K562 (cell line): ENCODE measurements at regions not wholly inside any gene's neighbourhood (a gene's known extent, or its start where the extent isn't known, plus 50 kb on each side); places are given as distances from the start of the nearest gene placed in this dataset.
A peak's percentile ranks its signal among the peaks of the same experiment; 100 is the strongest.

Source experiments
- ATAC-seq: fragments of 200-7000 bp; cut with Tn5 transposase; 3 replicates; pipeline ENCODE4 v1.9.1; 2020; ENCODE audit warnings: moderate library complexity
- BruUV-seq: library from RNA; stranded (reverse); fragments of 400-500 nt; replicated peaks from 2 replicates; lab custom pipeline; 2021; lab: Mats Ljungman, UMichigan
- CTCF ChIA-PET: fragments of 300-600 bp; formaldehyde crosslinking; extraction: SDS; loops from one replicate; lab custom pipeline; 2021; ENCODE audit warnings: low intra/inter-chr PET ratio; lab: Yijun Ruan, JAX
- POLR2A ChIA-PET: fragments of 300-600, 350-650 bp; sonication (Branson Sonifier 250); formaldehyde crosslinking; extraction: SDS; loops from one replicate; lab custom pipeline; 2021; ENCODE audit warnings: antibody characterized with exemption, inconsistent platforms; lab: Yijun Ruan, JAX
- DNase-seq, 4 experiments: peaks; one replicate each; pipeline versions ENCODE4 v3.0.0 to v3.0.0-alpha.2; 2011 to 2018; ENCODE audit warnings: low spot score in 3 of 4, mixed read lengths in 3 of 4; ENCODE audit errors: extremely low read depth in 1 of 4
- FAIRE-seq: peaks from 2 replicates; lab custom pipeline; 2011; peaks lifted over from hg19 to GRCh38; lab: Jason Lieb, UNC
- H2AFZ ChIP-seq: 2 replicates; pipeline ENCODE4 v1.6.0; 2011; ENCODE audit warnings: low read depth, low read length, control low read depth, inconsistent platforms
- H3K27ac ChIP-seq: fragments of 200-600 bp; 3 replicates; pipeline ENCODE4 v1.8.0; 2011; ENCODE audit warnings: low read depth, mild to moderate bottlenecking, control low read depth, inconsistent platforms, low read length, moderate library complexity, mixed read lengths; ENCODE audit errors: extremely low read depth
- H3K27me3 ChIP-seq, 2 experiments: fragments of 300-600 bp in 1 of 2; 2 replicates in 1 of 2; 3 replicates in 1 of 2; pipeline versions ENCODE4 v1.6.0 to v1.8.0; 2011; ENCODE audit warnings: inconsistent platforms in 2 of 2, low read length in 2 of 2, mild to moderate bottlenecking in 1 of 2, mixed read lengths in 1 of 2, moderate library complexity in 1 of 2; ENCODE audit not compliant: control insufficient read depth in 2 of 2, insufficient read depth in 2 of 2
- H3K36me3 ChIP-seq: fragments of 300-600 bp; 3 replicates; pipeline ENCODE4 v1.8.0; 2011; ENCODE audit warnings: mild to moderate bottlenecking, low read length, inconsistent platforms; ENCODE audit not compliant: control insufficient read depth, insufficient read depth
- H3K4me1 ChIP-seq, 2 experiments: fragments of 200-600 bp in 1 of 2; replicated peaks in 1 of 2; 2 replicates in 1 of 2; 3 replicates in 1 of 2; pipeline versions ENCODE4 v1.5.1 to v1.8.0; 2011; ENCODE audit warnings: inconsistent platforms in 2 of 2, low read length in 2 of 2, mild to moderate bottlenecking in 1 of 2, mixed read lengths in 1 of 2, moderate library complexity in 1 of 2; ENCODE audit not compliant: control insufficient read depth in 2 of 2, insufficient read depth in 2 of 2
- H3K4me2 ChIP-seq: 2 replicates; pipeline ENCODE4 v1.6.1; 2011; ENCODE audit warnings: low read length, control low read depth, inconsistent platforms, mixed read lengths; ENCODE audit not compliant: insufficient read depth
- H3K4me3 ChIP-seq: fragments of 200-600 bp; sonication (generic), shearing (Covaris generic); 2 replicates; pipeline ENCODE4 v1.5.1; 2016; ENCODE audit warnings: control low read depth, inconsistent platforms
- H3K79me2 ChIP-seq: fragments of 200-600 bp; 3 replicates; pipeline ENCODE4 v1.8.0; 2011; ENCODE audit warnings: low read length, inconsistent platforms; ENCODE audit not compliant: control insufficient read depth, insufficient read depth
- H3K9ac ChIP-seq, 2 experiments: 2 replicates each; pipeline versions ENCODE4 v1.6.0 to v1.6.1; 2011; ENCODE audit warnings: low read depth in 2 of 2, low read length in 2 of 2, control low read depth in 1 of 2, inconsistent platforms in 1 of 2, mild to moderate bottlenecking in 1 of 2, mixed read lengths in 1 of 2; ENCODE audit not compliant: insufficient read depth in 1 of 2
- H3K9me1 ChIP-seq: one replicate; pipeline ENCODE4 v1.6.0; 2011; ENCODE audit warnings: inconsistent platforms, mild to moderate bottlenecking, low read length, moderate library complexity; ENCODE audit not compliant: control insufficient read depth, insufficient read depth
- H3K9me3 ChIP-seq: replicated peaks from 2 replicates; pipeline ENCODE4 v1.5.1; 2011; ENCODE audit warnings: low read depth, low read length, inconsistent platforms; ENCODE audit not compliant: control insufficient read depth, insufficient read depth
- H4K20me1 ChIP-seq: replicated peaks from 2 replicates; pipeline ENCODE4 v1.6.1; 2011; ENCODE audit warnings: low read length, inconsistent platforms, mixed read lengths; ENCODE audit not compliant: control insufficient read depth, insufficient read depth
- GTF2E2 ChIP-seq: fragments of 200-800 bp; sonication (Bioruptor generic); IDR thresholded peaks from 2 replicates; pipeline ENCODE4 v1.6.1; 2016; ENCODE audit warnings: missing genetic modification characterization, missing compliant biosample characterization
- HMG20A ChIP-seq: fragments of 450-650 bp; formaldehyde crosslinking; conservative IDR thresholded peaks from 2 replicates; pipeline ENCODE4 v1.4.0; 2020; ENCODE audit warnings: mild to moderate bottlenecking, mixed read lengths
- NR3C1 ChIP-seq: sonication (generic); formaldehyde crosslinking; IDR thresholded peaks from 2 replicates; pipeline ENCODE4 v1.8.1; 2022; ENCODE audit warnings: missing genetic modification reagents
- RBM14 ChIP-seq: fragments of 200-400 bp; formaldehyde crosslinking; IDR thresholded peaks from 2 replicates; pipeline ENCODE4 v1.6.1; 2018; ENCODE audit warnings: low read depth, mild to moderate bottlenecking, low read length, moderate library complexity, borderline replicate concordance; ENCODE audit not compliant: insufficient read depth
- SIN3A ChIP-seq, 2 experiments: fragments of 150-350 bp in 1 of 2; IDR thresholded peaks; 2 replicates each; pipeline ENCODE4 v1.6.1; 2011 to 2016; ENCODE audit warnings: borderline replicate concordance in 2 of 2, low read depth in 2 of 2, low read length in 2 of 2, mild to moderate bottlenecking in 2 of 2, moderate library complexity in 2 of 2; ENCODE audit not compliant: control insufficient read depth in 1 of 2
- THRAP3 ChIP-seq: fragments of 450-650 bp; IDR thresholded peaks from 2 replicates; pipeline ENCODE4 v1.6.1; 2016; ENCODE audit warnings: mild to moderate bottlenecking, inconsistent platforms, borderline replicate concordance
- ZKSCAN1 ChIP-seq: fragments of 150-350 bp; IDR thresholded peaks from 2 replicates; pipeline ENCODE4 v1.6.1; 2016; ENCODE audit warnings: low read depth, low read length
- ZNF778 ChIP-seq: fragments of 450-650 bp; formaldehyde crosslinking; IDR thresholded peaks from 2 replicates; pipeline ENCODE4 v1.4.0; 2020; ENCODE audit warnings: mild to moderate bottlenecking, moderate library complexity
- WGBS: fragments of 100-300 bp; shearing (Covaris generic); methylation state at CpG from one replicate; pipeline ENCODE4 v1.1.6; 2016; ENCODE audit warnings: low coverage, mixed read lengths; ENCODE audit not compliant: insufficient coverage; ENCODE audit errors: missing lambda C conversion rate; 5-methylcytosine and 5-hydroxymethylcytosine counted together
- in situ Hi-C: fragments of 300-500 bp; cut with MboI; formaldehyde crosslinking; loops from 4 replicates; pipeline ENCODE4 v1.15.0; 2018; ENCODE audit warnings: inconsistent platforms, mixed read lengths
- intact Hi-C: fragments of 100-400 bp; cut with micrococcal nuclease; formaldehyde crosslinking; loops from 2 replicates; pipeline ENCODE4 v1.14.2; 2022
- TF ChIP-seq, protein P1 (sequence below), 3 experiments: fragments of 200-800 bp in 1 of 3; sonication (Bioruptor generic) in 1 of 3; sonication (generic) in 1 of 3; formaldehyde crosslinking in 1 of 3; IDR thresholded peaks; 2 replicates each; pipeline versions ENCODE4 v1.6.1 to v1.8.0; 2016 to 2022; ENCODE audit warnings: mild to moderate bottlenecking in 2 of 3, missing compliant biosample characterization in 2 of 3, missing genetic modification characterization in 2 of 3, missing genetic modification reagents in 1 of 3
- TF ChIP-seq, protein P2 (sequence below): sonication (generic); formaldehyde crosslinking; IDR thresholded peaks from 2 replicates; pipeline ENCODE4 v1.8.0; 2022; ENCODE audit warnings: missing genetic modification reagents, mild to moderate bottlenecking, moderate library complexity, borderline replicate concordance
- TF ChIP-seq, protein P3 (sequence below), 3 experiments: IDR thresholded peaks in 2 of 3; conservative IDR thresholded peaks in 1 of 3; 2 replicates each; pipeline ENCODE4 v1.5.1; 2011 to 2012; ENCODE audit warnings: low read length in 3 of 3, mild to moderate bottlenecking in 3 of 3, control low read depth in 2 of 3, improper control_type of control experiment in 1 of 3, inconsistent platforms in 1 of 3, low read depth in 1 of 3, mixed read lengths in 1 of 3, moderate library complexity in 1 of 3; ENCODE audit not compliant: insufficient read depth in 2 of 3

DNA sequence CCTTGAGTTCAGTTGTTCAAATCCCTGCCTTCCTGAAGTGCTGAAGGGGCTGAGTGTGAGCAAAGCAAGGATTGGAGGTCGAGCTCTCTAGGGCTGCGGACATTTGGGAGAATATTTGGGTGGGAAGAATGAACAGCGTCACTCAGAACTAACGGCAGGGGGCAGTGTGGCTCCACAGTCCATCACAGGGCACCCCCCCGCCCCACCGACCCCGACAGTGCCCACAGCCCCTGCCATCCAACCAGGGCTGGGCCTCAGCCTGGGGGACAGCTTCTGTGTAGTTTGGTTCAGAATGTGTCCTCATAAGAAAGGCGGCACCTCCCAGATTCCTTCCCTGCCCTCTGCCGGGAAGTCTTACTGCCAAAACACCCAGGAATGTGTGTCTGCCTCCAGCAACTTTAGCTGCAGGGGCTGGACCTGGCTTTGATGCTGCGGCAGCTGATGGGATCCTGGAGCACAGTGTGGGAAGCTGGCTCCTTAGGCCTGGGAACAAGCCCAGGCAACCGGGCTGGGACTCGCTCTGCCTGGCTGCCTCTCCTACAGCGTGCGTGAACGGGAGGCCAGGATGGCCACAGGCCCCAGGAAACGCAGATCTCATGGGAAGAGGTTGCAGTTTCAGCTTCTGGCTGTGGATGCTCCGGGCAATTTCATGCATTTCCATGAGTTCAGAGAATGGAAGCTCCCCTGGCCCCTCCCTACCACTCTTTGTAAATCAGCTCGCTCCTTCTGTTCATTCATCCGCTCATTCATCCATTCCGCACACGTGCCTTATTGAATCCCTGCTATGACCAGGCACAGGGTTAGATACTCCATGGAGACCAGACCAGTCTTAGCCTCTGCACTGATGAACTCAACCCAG is 104.9 kb upstream of the TMPRSS2 start (continued):
- TF ChIP-seq, protein P1, sequence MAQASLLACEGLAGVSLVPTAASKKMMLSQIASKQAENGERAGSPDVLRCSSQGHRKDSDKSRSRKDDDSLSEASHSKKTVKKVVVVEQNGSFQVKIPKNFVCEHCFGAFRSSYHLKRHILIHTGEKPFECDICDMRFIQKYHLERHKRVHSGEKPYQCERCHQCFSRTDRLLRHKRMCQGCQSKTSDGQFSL (CRISPR knock-in tag; IDR thresholded peaks at IDR 0.05): peak; percentile 92
- TF ChIP-seq, protein P1 (tag; IDR thresholded peaks at IDR 0.05): peak in 1 of 2 experiments; percentile 77; a peak in 2 of 4 replicates

DNA sequence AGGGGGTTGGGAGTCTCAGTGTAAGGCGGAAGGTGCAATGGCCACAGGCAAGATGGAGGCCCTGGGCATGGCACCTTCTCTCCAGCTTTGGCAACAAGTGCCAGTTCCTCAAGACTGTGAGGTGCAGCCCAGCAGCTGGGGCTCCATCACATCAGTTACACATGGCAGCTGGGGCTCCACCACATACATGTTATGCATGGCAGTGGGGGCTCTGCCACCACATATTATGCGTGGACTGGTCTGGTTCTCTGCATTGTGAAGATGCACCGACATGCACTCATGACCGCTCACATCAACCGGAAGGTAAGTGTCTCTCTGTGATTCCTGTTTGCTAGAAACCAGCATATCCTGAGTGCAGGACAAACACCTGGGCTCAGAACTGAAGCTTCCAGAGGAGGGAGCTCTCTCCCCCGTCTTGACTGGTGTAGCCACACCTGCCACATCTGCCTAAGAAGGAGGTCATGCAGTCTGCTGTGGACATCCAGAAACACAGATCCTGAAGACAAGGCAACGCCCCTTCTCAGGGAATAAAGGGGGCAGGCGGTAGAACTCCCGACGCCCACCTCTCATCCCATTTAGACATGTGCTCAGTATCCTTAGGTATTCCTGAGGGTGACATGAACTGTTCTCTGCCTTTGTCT is 104.1 kb upstream of the TMPRSS2 start:
- 2% methylated on average over 10 of the region's 10 CpGs for WGBS
- Histone ChIP-seq H3K9me3 (no peaks in the 10 kb centered on the region), H3K27ac (no peak overlapping the region), H4K20me1 (peaks cover 7% of the 10 kb centered on the region), H3K9me1 (no peaks in the 10 kb centered on the region), H2AFZ (no peak overlapping the region)
- BruUV-seq: no TSS peak
- intact Hi-C loops (loop anchor here (1.0 to 10.0 kb wide), 4 partner anchors 167 to 505 kb away; no protein-coding TSS in a partner anchor), in situ Hi-C loops (loop anchor here (5.0 to 10.0 kb wide), 2 partner anchors 170 to 503 kb away; no protein-coding TSS in a partner anchor)
- POLR2A ChIA-PET: no interaction called here
- CTCF ChIA-PET: interaction anchor here (0.7 to 1.7 kb wide), 4 partner anchors 166 to 505 kb away, joined by 3 to 19 read pairs (median 6); no protein-coding TSS in a partner anchor
- peak; percentile 30 to 43 (median 40) for DNase-seq
- no peak for TF ChIP-seq ZNF778 (CRISPR knock-in tag)
- TF ChIP-seq RBM14: no peak
- 0 out of 2 replicates have a peak, but pooled peaks have one; percentile 35 for TF ChIP-seq HMG20A (CRISPR knock-in tag)
- TF ChIP-seq, protein P2, sequence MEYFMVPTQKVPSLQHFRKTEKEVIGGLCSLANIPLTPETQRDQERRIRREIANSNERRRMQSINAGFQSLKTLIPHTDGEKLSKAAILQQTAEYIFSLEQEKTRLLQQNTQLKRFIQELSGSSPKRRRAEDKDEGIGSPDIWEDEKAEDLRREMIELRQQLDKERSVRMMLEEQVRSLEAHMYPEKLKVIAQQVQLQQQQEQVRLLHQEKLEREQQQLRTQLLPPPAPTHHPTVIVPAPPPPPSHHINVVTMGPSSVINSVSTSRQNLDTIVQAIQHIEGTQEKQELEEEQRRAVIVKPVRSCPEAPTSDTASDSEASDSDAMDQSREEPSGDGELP (CRISPR knock-in tag): 0 out of 2 replicates have a peak, but pooled peaks have one; percentile 9
- TF ChIP-seq GTF2E2 (tag): no peak
- TF ChIP-seq THRAP3: no peak
- TF ChIP-seq, protein P3, sequence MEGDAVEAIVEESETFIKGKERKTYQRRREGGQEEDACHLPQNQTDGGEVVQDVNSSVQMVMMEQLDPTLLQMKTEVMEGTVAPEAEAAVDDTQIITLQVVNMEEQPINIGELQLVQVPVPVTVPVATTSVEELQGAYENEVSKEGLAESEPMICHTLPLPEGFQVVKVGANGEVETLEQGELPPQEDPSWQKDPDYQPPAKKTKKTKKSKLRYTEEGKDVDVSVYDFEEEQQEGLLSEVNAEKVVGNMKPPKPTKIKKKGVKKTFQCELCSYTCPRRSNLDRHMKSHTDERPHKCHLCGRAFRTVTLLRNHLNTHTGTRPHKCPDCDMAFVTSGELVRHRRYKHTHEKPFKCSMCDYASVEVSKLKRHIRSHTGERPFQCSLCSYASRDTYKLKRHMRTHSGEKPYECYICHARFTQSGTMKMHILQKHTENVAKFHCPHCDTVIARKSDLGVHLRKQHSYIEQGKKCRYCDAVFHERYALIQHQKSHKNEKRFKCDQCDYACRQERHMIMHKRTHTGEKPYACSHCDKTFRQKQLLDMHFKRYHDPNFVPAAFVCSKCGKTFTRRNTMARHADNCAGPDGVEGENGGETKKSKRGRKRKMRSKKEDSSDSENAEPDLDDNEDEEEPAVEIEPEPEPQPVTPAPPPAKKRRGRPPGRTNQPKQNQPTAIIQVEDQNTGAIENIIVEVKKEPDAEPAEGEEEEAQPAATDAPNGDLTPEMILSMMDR (IDR thresholded peaks at IDR 0.05 in 2 of 3, conservative IDR thresholded peaks at IDR 0.05 in 1 of 3; ENCODE audit: insufficient read depth in 2 of 3, low read depth in 1 of 3, low read length in 3 of 3): peak in 1 of 3 experiments; percentile 40; a peak in 3 of 6 replicates
- no peak for TF ChIP-seq SIN3A (IDR thresholded peaks at IDR 0.05; ENCODE audit: borderline replicate concordance in 2 of 2, control insufficient read depth in 1 of 2, low read depth in 2 of 2, low read length in 2 of 2)
- TF ChIP-seq NR3C1 (CRISPR knock-in tag): no peak
- TF ChIP-seq ZKSCAN1: no peak
- TF ChIP-seq, all 486 proteins: peak for 3
- Histone ChIP-seq H3K4me2 (no peak overlapping the region), H3K27me3 (peaks cover 17 to 55% of the 10 kb centered on the region in 2 experiments), H3K9ac (no peak overlapping the region), H3K4me3 (no peak overlapping the region), H3K79me2 (no peaks in the 10 kb centered on the region), H3K36me3 (no peaks in the 10 kb centered on the region), H3K4me1 (no peaks in the 10 kb centered on the region)
- FAIRE-seq: no peak
- ATAC-seq: peak; percentile 74
